ENCODE measurements at regions not wholly inside any gene's neighbourhood (a gene's known extent, or its start where the extent isn't known, plus 50 kb on each side); places are given as distances from the start of the nearest gene placed in this dataset.

GRCh38 chr2:3952866-3953516, 249.6 kb downstream of the DCDC2C start:
- DNase-seq (ENCODE audit: low spot score) (no peak), ATAC-seq (ENCODE audit: insufficient number of reproducible peaks, low FRiP score, low read depth) (no peak)
- TF ChIP-seq CTCF (IDR thresholded peaks at IDR 0.05): no peak
- Histone ChIP-seq H3K4me1 (ENCODE audit: control insufficient read depth in 1 of 2, low read depth in 2 of 2) (no peaks in the 10 kb centered on the region), H3K9me3 (peaks cover 2% of the 10 kb centered on the region), H3K36me3 (no peaks in the 10 kb centered on the region), H3K4me3 (no peak overlapping the region), H3K27ac (no peak overlapping the region), H3K27me3 (replicated peaks; ENCODE audit: insufficient read depth) (no peaks in the 10 kb centered on the region)

- DNase-seq (ENCODE audit: low spot score): no peak
- no peak overlapping the region for H3K27ac ChIP-seq
- no peak for ATAC-seq (ENCODE audit: insufficient number of reproducible peaks, low FRiP score, low read depth)
- H3K4me3 ChIP-seq: no peak overlapping the region
- no peaks in the 10 kb centered on the region for H3K36me3 ChIP-seq
- no peak for TF ChIP-seq CTCF (IDR thresholded peaks at IDR 0.05)
- no peaks in the 10 kb centered on the region for H3K4me1 ChIP-seq (ENCODE audit: control insufficient read depth in 1 of 2, low read depth in 2 of 2)
- no peaks in the 10 kb centered on the region for H3K27me3 ChIP-seq (replicated peaks; ENCODE audit: insufficient read depth)
- H3K9me3 ChIP-seq: peaks cover 2% of the 10 kb centered on the region
Observed at GRCh38 chr2:3954261-3954660, 250.9 kb downstream of the DCDC2C start.

- Histone ChIP-seq H3K4me3 (no peak overlapping the region), H3K9me3 (no peaks in the 10 kb centered on the region), H3K27ac (no peak overlapping the region), H3K36me3 (no peaks in the 10 kb centered on the region), H3K27me3 (replicated peaks; ENCODE audit: insufficient read depth) (no peaks in the 10 kb centered on the region), H3K4me1 (ENCODE audit: control insufficient read depth in 1 of 2, low read depth in 2 of 2) (no peaks in the 10 kb centered on the region)
- DNase-seq (ENCODE audit: low spot score): no peak
- ATAC-seq (ENCODE audit: insufficient number of reproducible peaks, low FRiP score, low read depth): no peak
- TF ChIP-seq CTCF (IDR thresholded peaks at IDR 0.05): no peak
Observed at GRCh38 chr2:3956406-3956805, 253.0 kb downstream of the DCDC2C start.

- no peak for TF ChIP-seq CTCF (IDR thresholded peaks at IDR 0.05)
- H3K36me3 ChIP-seq: no peaks in the 10 kb centered on the region
- no peak for DNase-seq (ENCODE audit: low spot score)
- no peak overlapping the region for H3K27ac ChIP-seq
- H3K4me1 ChIP-seq (ENCODE audit: control insufficient read depth in 1 of 2, low read depth in 2 of 2): no peaks in the 10 kb centered on the region
- ATAC-seq (ENCODE audit: insufficient number of reproducible peaks, low FRiP score, low read depth): no peak
- no peak overlapping the region for H3K4me3 ChIP-seq
- H3K27me3 ChIP-seq (replicated peaks; ENCODE audit: insufficient read depth): no peaks in the 10 kb centered on the region
- no peaks in the 10 kb centered on the region for H3K9me3 ChIP-seq
Observed at GRCh38 chr2:3956892-3957291, 253.5 kb downstream of the DCDC2C start.

GRCh38 chr2:3958465-3958864, 255.1 kb downstream of the DCDC2C start:
- Histone ChIP-seq H3K9me3 (no peaks in the 10 kb centered on the region), H3K27me3 (replicated peaks; ENCODE audit: insufficient read depth) (no peaks in the 10 kb centered on the region), H3K27ac (no peak overlapping the region), H3K4me1 (ENCODE audit: control insufficient read depth in 1 of 2, low read depth in 2 of 2) (no peaks in the 10 kb centered on the region), H3K36me3 (no peaks in the 10 kb centered on the region), H3K4me3 (no peak overlapping the region)
- DNase-seq (ENCODE audit: low spot score) (no peak), ATAC-seq (ENCODE audit: insufficient number of reproducible peaks, low FRiP score, low read depth) (no peak)
- no peak for TF ChIP-seq CTCF (IDR thresholded peaks at IDR 0.05)

Data from thoracic aorta (tissue), 2 donors.